K562 (cell line): ENCODE measurements at regions not wholly inside any gene's neighbourhood (a gene's known extent, or its start where the extent isn't known, plus 50 kb on each side); places are given as distances from the start of the nearest gene placed in this dataset.

Experiments used
- ATAC-seq: fragments of 200-7000 bp; cut with Tn5 transposase; 3 replicates; pipeline ENCODE4 v1.9.1; 2020; ENCODE audit warnings: moderate library complexity
- BruUV-seq: library from RNA; stranded (reverse); fragments of 400-500 nt; replicated peaks from 2 replicates; lab custom pipeline; 2021; lab: Mats Ljungman, UMichigan
- CTCF ChIA-PET: fragments of 300-600 bp; formaldehyde crosslinking; extraction: SDS; loops from one replicate; lab custom pipeline; 2021; ENCODE audit warnings: low intra/inter-chr PET ratio; lab: Yijun Ruan, JAX
- POLR2A ChIA-PET: fragments of 300-600, 350-650 bp; sonication (Branson Sonifier 250); formaldehyde crosslinking; extraction: SDS; loops from one replicate; lab custom pipeline; 2021; ENCODE audit warnings: antibody characterized with exemption, inconsistent platforms; lab: Yijun Ruan, JAX
- DNase-seq, 4 experiments: peaks; one replicate each; pipeline versions ENCODE4 v3.0.0 to v3.0.0-alpha.2; 2011 to 2018; ENCODE audit warnings: low spot score in 3 of 4, mixed read lengths in 3 of 4; ENCODE audit errors: extremely low read depth in 1 of 4
- FAIRE-seq: peaks from 2 replicates; lab custom pipeline; 2011; peaks lifted over from hg19 to GRCh38; lab: Jason Lieb, UNC
- H2AFZ ChIP-seq: 2 replicates; pipeline ENCODE4 v1.6.0; 2011; ENCODE audit warnings: low read depth, low read length, control low read depth, inconsistent platforms
- H3K27ac ChIP-seq: fragments of 200-600 bp; 3 replicates; pipeline ENCODE4 v1.8.0; 2011; ENCODE audit warnings: low read depth, mild to moderate bottlenecking, control low read depth, inconsistent platforms, low read length, moderate library complexity, mixed read lengths; ENCODE audit errors: extremely low read depth
- H3K27me3 ChIP-seq, 2 experiments: fragments of 300-600 bp in 1 of 2; 2 replicates in 1 of 2; 3 replicates in 1 of 2; pipeline versions ENCODE4 v1.6.0 to v1.8.0; 2011; ENCODE audit warnings: inconsistent platforms in 2 of 2, low read length in 2 of 2, mild to moderate bottlenecking in 1 of 2, mixed read lengths in 1 of 2, moderate library complexity in 1 of 2; ENCODE audit not compliant: control insufficient read depth in 2 of 2, insufficient read depth in 2 of 2
- H3K36me3 ChIP-seq: fragments of 300-600 bp; 3 replicates; pipeline ENCODE4 v1.8.0; 2011; ENCODE audit warnings: mild to moderate bottlenecking, low read length, inconsistent platforms; ENCODE audit not compliant: control insufficient read depth, insufficient read depth
- H3K4me1 ChIP-seq, 2 experiments: fragments of 200-600 bp in 1 of 2; replicated peaks in 1 of 2; 2 replicates in 1 of 2; 3 replicates in 1 of 2; pipeline versions ENCODE4 v1.5.1 to v1.8.0; 2011; ENCODE audit warnings: inconsistent platforms in 2 of 2, low read length in 2 of 2, mild to moderate bottlenecking in 1 of 2, mixed read lengths in 1 of 2, moderate library complexity in 1 of 2; ENCODE audit not compliant: control insufficient read depth in 2 of 2, insufficient read depth in 2 of 2
- H3K4me2 ChIP-seq: 2 replicates; pipeline ENCODE4 v1.6.1; 2011; ENCODE audit warnings: low read length, control low read depth, inconsistent platforms, mixed read lengths; ENCODE audit not compliant: insufficient read depth
- H3K4me3 ChIP-seq: fragments of 200-600 bp; sonication (generic), shearing (Covaris generic); 2 replicates; pipeline ENCODE4 v1.5.1; 2016; ENCODE audit warnings: control low read depth, inconsistent platforms
- H3K79me2 ChIP-seq: fragments of 200-600 bp; 3 replicates; pipeline ENCODE4 v1.8.0; 2011; ENCODE audit warnings: low read length, inconsistent platforms; ENCODE audit not compliant: control insufficient read depth, insufficient read depth
- H3K9ac ChIP-seq, 2 experiments: 2 replicates each; pipeline versions ENCODE4 v1.6.0 to v1.6.1; 2011; ENCODE audit warnings: low read depth in 2 of 2, low read length in 2 of 2, control low read depth in 1 of 2, inconsistent platforms in 1 of 2, mild to moderate bottlenecking in 1 of 2, mixed read lengths in 1 of 2; ENCODE audit not compliant: insufficient read depth in 1 of 2
- H3K9me1 ChIP-seq: one replicate; pipeline ENCODE4 v1.6.0; 2011; ENCODE audit warnings: inconsistent platforms, mild to moderate bottlenecking, low read length, moderate library complexity; ENCODE audit not compliant: control insufficient read depth, insufficient read depth
- H3K9me3 ChIP-seq: replicated peaks from 2 replicates; pipeline ENCODE4 v1.5.1; 2011; ENCODE audit warnings: low read depth, low read length, inconsistent platforms; ENCODE audit not compliant: control insufficient read depth, insufficient read depth
- H4K20me1 ChIP-seq: replicated peaks from 2 replicates; pipeline ENCODE4 v1.6.1; 2011; ENCODE audit warnings: low read length, inconsistent platforms, mixed read lengths; ENCODE audit not compliant: control insufficient read depth, insufficient read depth
- CBFA2T2 ChIP-seq: fragments of 450-650 bp; conservative IDR thresholded peaks from 2 replicates; pipeline ENCODE4 v1.6.1; 2017; ENCODE audit warnings: mild to moderate bottlenecking
- DPF2 ChIP-seq: fragments of 450-650 bp; IDR thresholded peaks from 2 replicates; pipeline ENCODE4 v1.6.1; 2016
- ELF1 ChIP-seq: fragments of 200-800 bp; sonication (Bioruptor generic); IDR thresholded peaks from 2 replicates; pipeline ENCODE4 v1.6.1; 2016; ENCODE audit warnings: missing genetic modification characterization, missing compliant biosample characterization
- ERF ChIP-seq: fragments of 450-650 bp; formaldehyde crosslinking; IDR thresholded peaks from 2 replicates; pipeline ENCODE4 v1.4.0; 2020; ENCODE audit warnings: mild to moderate bottlenecking, mixed read lengths
- EWSR1 ChIP-seq: fragments of 450-650 bp; IDR thresholded peaks from 2 replicates; pipeline ENCODE4 v1.6.1; 2018; ENCODE audit warnings: borderline replicate concordance, mild to moderate bottlenecking, low read depth, moderate library complexity; ENCODE audit not compliant: partially characterized antibody
- MTF1 ChIP-seq: fragments of 250-450 bp; sonication (Bioruptor Pico); IDR thresholded peaks from 2 replicates; pipeline ENCODE4 v1.9.0; 2021; ENCODE audit warnings: moderate library complexity, mild to moderate bottlenecking, inconsistent platforms, borderline replicate concordance
- RBBP5 ChIP-seq: fragments of 200-600 bp; sonication (generic); IDR thresholded peaks from 2 replicates; pipeline ENCODE4 v1.6.1; 2012; ENCODE audit warnings: borderline replicate concordance, mild to moderate bottlenecking, low read length, control low read depth, inconsistent platforms; ENCODE audit not compliant: insufficient read depth, poor library complexity, severe bottlenecking
- SMARCA4 ChIP-seq: fragments of 450-650 bp; IDR thresholded peaks from 2 replicates; pipeline ENCODE4 v1.6.1; 2016
- XRCC4 ChIP-seq: IDR thresholded peaks from one replicate; pipeline ENCODE4 v1.6.1; 2011; ENCODE audit not compliant: insufficient read depth, insufficient read length; ENCODE audit errors: extremely low read depth
- XRCC5 ChIP-seq: fragments of 200-400 bp; formaldehyde crosslinking; IDR thresholded peaks from 2 replicates; pipeline ENCODE4 v1.6.1; 2017; ENCODE audit warnings: low read depth, mild to moderate bottlenecking, low read length
- ZBTB40 ChIP-seq, 2 experiments: fragments of 450-650 bp in 1 of 2; sonication (generic) in 1 of 2; formaldehyde crosslinking in 1 of 2; IDR thresholded peaks; 2 replicates each; pipeline versions ENCODE4 v1.7.1 to v1.9.0; 2016 to 2022; ENCODE audit warnings: inconsistent platforms in 1 of 2, mild to moderate bottlenecking in 1 of 2, missing genetic modification reagents in 1 of 2
- WGBS: fragments of 100-300 bp; shearing (Covaris generic); methylation state at CpG from one replicate; pipeline ENCODE4 v1.1.6; 2016; ENCODE audit warnings: low coverage, mixed read lengths; ENCODE audit not compliant: insufficient coverage; ENCODE audit errors: missing lambda C conversion rate; 5-methylcytosine and 5-hydroxymethylcytosine counted together
- in situ Hi-C: fragments of 300-500 bp; cut with MboI; formaldehyde crosslinking; loops from 4 replicates; pipeline ENCODE4 v1.15.0; 2018; ENCODE audit warnings: inconsistent platforms, mixed read lengths
- intact Hi-C: fragments of 100-400 bp; cut with micrococcal nuclease; formaldehyde crosslinking; loops from 2 replicates; pipeline ENCODE4 v1.14.2; 2022
- TF ChIP-seq, protein P1 (sequence below): fragments of 200-800 bp; sonication (Bioruptor generic); IDR thresholded peaks from 2 replicates; pipeline ENCODE4 v1.6.1; 2017; ENCODE audit warnings: missing genetic modification characterization, missing compliant biosample characterization

GRCh38 chr2:215236131-215236530, 75.7 kb upstream of the ATIC start:
- Histone ChIP-seq H3K4me3 (no peak overlapping the region), H3K9me1 (no peaks in the 10 kb centered on the region), H3K36me3 (no peaks in the 10 kb centered on the region), H2AFZ (no peak overlapping the region), H3K4me2 (no peak overlapping the region), H3K27ac (no peak overlapping the region), H3K4me1 (no peaks in the 10 kb centered on the region; a peak in 1 of 5 replicates), H3K9ac (no peak overlapping the region), H3K9me3 (no peaks in the 10 kb centered on the region), H3K79me2 (no peaks in the 10 kb centered on the region), H4K20me1 (no peaks in the 10 kb centered on the region), H3K27me3 (no peaks in the 10 kb centered on the region)
- in situ Hi-C loops = no loop called here
- DNase-seq (no peak), ATAC-seq (no peak), FAIRE-seq (no peak)
- BruUV-seq = no TSS peak
- ChIA-PET POLR2A (no interaction called here), CTCF (no interaction called here)
- 51% methylated on average over 7 of the region's 10 CpGs for WGBS
- intact Hi-C loops = no loop called here
- TF ChIP-seq ERF (no peak), XRCC5 (no peak), DPF2 (no peak), CBFA2T2 (no peak), XRCC4 (no peak), ZBTB40 (IDR thresholded peaks at IDR 0.05) (no peak), ZBTB40 (CRISPR knock-in tag; IDR thresholded peaks at IDR 0.05) (no peak), ELF1 (tag) (no peak), EWSR1 (no peak), RBBP5 (no peak), SMARCA4 (no peak), MTF1 (CRISPR knock-in tag) (no peak)
- TF ChIP-seq, protein P1, sequence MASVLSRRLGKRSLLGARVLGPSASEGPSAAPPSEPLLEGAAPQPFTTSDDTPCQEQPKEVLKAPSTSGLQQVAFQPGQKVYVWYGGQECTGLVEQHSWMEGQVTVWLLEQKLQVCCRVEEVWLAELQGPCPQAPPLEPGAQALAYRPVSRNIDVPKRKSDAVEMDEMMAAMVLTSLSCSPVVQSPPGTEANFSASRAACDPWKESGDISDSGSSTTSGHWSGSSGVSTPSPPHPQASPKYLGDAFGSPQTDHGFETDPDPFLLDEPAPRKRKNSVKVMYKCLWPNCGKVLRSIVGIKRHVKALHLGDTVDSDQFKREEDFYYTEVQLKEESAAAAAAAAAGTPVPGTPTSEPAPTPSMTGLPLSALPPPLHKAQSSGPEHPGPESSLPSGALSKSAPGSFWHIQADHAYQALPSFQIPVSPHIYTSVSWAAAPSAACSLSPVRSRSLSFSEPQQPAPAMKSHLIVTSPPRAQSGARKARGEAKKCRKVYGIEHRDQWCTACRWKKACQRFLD (CRISPR knock-in tag) = no peak
